Ovary (tissue), 3 donors: ENCODE measurements at regions not wholly inside any gene's neighbourhood (a gene's known extent, or its start where the extent isn't known, plus 50 kb on each side); places are given as distances from the start of the nearest gene placed in this dataset.

Experiments used
- CTCF ChIP-seq, 3 donors: fragments of 450-650 bp in 2 of 3; fragments of 200-600 bp in 1 of 3; IDR thresholded peaks; one replicate each; pipeline versions ENCODE4 v1.5.1 to v1.8.0; 2016 to 2022; ENCODE audit warnings: antibody characterized with exemption in 3 of 3, mild to moderate bottlenecking in 1 of 3
- POLR2A ChIP-seq: fragments of 450-650 bp; IDR thresholded peaks from one replicate; pipeline ENCODE4 v1.6.1; 2017; ENCODE audit warnings: antibody characterized with exemption, mild to moderate bottlenecking, moderate library complexity
- donor health status: DM: no; HTN: no; CAD: no.

GRCh38 chr9:129264388-129264787 lies 86.3 kb upstream of the IER5L start:
- TF ChIP-seq POLR2A = no peak
- no peak for TF ChIP-seq CTCF (IDR thresholded peaks at IDR 0.05)
